Mesothelial cell of epicardium (in vitro differentiated cells): ENCODE measurements at regions not wholly inside any gene's neighbourhood (a gene's known extent, or its start where the extent isn't known, plus 50 kb on each side); places are given as distances from the start of the nearest gene placed in this dataset.

Experiments used
- DNase-seq, 2 experiments: peaks; one replicate each; pipeline ENCODE4 v3.0.0; 2021; ENCODE audit warnings: low spot score in 2 of 2; ENCODE audit not compliant: unreplicated experiment in 2 of 2
- H3K27ac Mint-ChIP-seq: 2 replicates; pipeline ENCODE4 v1.8.0; 2021; ENCODE audit warnings: mixed read lengths
- H3K27me3 Mint-ChIP-seq: 2 replicates; pipeline ENCODE4 v1.8.0; 2021; ENCODE audit warnings: low read depth, mixed read lengths
- H3K36me3 Mint-ChIP-seq: 2 replicates; pipeline ENCODE4 v1.8.0; 2021; ENCODE audit warnings: mixed read lengths
- H3K4me1 Mint-ChIP-seq: 2 replicates; pipeline ENCODE4 v1.8.0; 2021; ENCODE audit warnings: mixed read lengths
- H3K4me3 Mint-ChIP-seq: 2 replicates; pipeline ENCODE4 v1.8.0; 2021; ENCODE audit warnings: mild to moderate bottlenecking, moderate library complexity, mixed read lengths
- H3K9me3 Mint-ChIP-seq: 2 replicates; pipeline ENCODE4 v1.8.0; 2021; ENCODE audit warnings: mixed read lengths
- CTCF ChIP-seq: fragments of 200-600 bp; sonication (generic); IDR thresholded peaks from one replicate; pipeline ENCODE4 v1.5.0; 2021; ENCODE audit warnings: antibody characterized with exemption; ENCODE audit not compliant: unreplicated experiment

DNA sequence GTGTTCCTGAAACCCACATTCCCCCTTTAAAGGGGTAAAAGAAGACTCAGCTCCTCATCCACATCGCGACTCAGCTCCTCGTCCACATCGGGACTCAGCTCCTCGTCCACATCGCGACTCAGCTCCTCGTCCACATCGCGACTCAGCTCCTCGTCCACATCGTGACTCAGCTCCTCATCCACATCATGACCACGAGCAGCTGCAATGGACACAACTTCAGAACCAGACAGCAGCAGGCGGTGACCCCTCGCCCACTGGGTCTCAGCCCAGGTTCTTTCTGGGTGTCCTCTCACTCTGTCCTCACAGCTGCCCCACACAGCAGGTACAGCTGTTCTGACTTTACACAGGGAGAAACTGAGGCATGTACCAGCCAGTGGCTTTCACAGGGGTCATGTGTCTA is 163.5 kb upstream of the SALL3 start:
- no peak for TF ChIP-seq CTCF
- DNase-seq, result peak in 1 of 2 experiments; percentile 22
- no peaks in the 10 kb centered on the region for H3K9me3 Mint-ChIP-seq

GRCh38 chr18:78816916-78817315 is 162.7 kb upstream of the SALL3 start:
- Mint-ChIP-seq H3K27me3 (peaks cover 81% of the 10 kb centered on the region), H3K27ac (no peak overlapping the region), H3K9me3 (no peaks in the 10 kb centered on the region), H3K4me3 (no peak overlapping the region), H3K36me3 (no peaks in the 10 kb centered on the region), H3K4me1 (no peaks in the 10 kb centered on the region)
- TF ChIP-seq CTCF, result no peak
- peak in 1 of 2 experiments; percentile 33 for DNase-seq

More for the DNA sequence above, 163.5 kb upstream of the SALL3 start:
- Mint-ChIP-seq H3K4me3 (no peak overlapping the region), H3K4me1 (no peaks in the 10 kb centered on the region), H3K27me3 (peaks cover 81% of the 10 kb centered on the region), H3K27ac (no peak overlapping the region), H3K36me3 (no peaks in the 10 kb centered on the region)

- no peaks in the 10 kb centered on the region for H3K9me3 Mint-ChIP-seq
- no peaks in the 10 kb centered on the region for H3K36me3 Mint-ChIP-seq
- no peaks in the 10 kb centered on the region for H3K4me1 Mint-ChIP-seq
- H3K27ac Mint-ChIP-seq, result no peak overlapping the region
- no peak for DNase-seq
- peaks cover 75% of the 10 kb centered on the region for H3K27me3 Mint-ChIP-seq
- no peak for TF ChIP-seq CTCF
- no peak overlapping the region for H3K4me3 Mint-ChIP-seq
Observed at GRCh38 chr18:78818495-78818894, 161.1 kb upstream of the SALL3 start.

- H3K36me3 Mint-ChIP-seq, result no peaks in the 10 kb centered on the region
- no peaks in the 10 kb centered on the region for H3K4me1 Mint-ChIP-seq
- H3K27ac Mint-ChIP-seq, result no peak overlapping the region
- no peak for TF ChIP-seq CTCF
- H3K4me3 Mint-ChIP-seq, result no peak overlapping the region
- H3K9me3 Mint-ChIP-seq, result no peaks in the 10 kb centered on the region
- peaks cover 73% of the 10 kb centered on the region for H3K27me3 Mint-ChIP-seq
- peak in 1 of 2 experiments; percentile 21 for DNase-seq
Observed at GRCh38 chr18:78818961-78819360, 160.7 kb upstream of the SALL3 start.

DNA sequence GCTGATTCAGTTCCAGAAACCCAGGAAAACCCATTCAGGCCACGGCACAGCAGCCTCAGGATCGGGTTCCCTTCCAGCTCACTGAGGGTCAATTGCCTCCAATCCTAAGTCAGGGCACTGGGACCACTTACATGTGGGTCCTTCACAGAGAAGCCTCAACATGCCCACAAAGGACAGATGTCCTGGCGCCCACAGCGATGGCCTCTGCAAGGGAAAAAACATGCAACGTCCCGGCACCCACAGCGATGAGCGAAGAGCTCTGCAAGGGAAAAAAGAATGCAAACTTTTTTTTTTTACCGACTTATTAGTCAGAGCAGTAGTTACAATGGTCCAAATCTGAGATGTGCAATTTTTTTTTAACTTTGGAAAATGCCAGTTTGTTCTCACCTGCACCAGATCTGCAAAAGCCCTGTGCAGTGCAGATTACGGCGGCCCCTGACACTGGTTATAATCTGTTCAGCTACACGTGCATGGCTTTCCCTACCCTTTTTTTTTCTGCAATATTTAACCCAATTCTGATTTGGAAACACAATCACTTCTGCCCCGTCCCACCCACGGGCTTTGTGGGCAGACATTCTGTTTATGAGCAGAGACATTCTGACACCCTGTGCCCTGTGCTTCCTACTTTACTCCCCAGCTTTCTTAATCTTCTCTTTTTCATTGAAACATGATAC is 159.3 kb upstream of the SALL3 start:
- Mint-ChIP-seq H3K4me1 (no peaks in the 10 kb centered on the region), H3K36me3 (no peaks in the 10 kb centered on the region), H3K27ac (no peak overlapping the region), H3K27me3 (peaks cover 67% of the 10 kb centered on the region), H3K9me3 (no peaks in the 10 kb centered on the region), H3K4me3 (no peak overlapping the region)
- DNase-seq, result peak in 1 of 2 experiments; percentile 22
- TF ChIP-seq CTCF, result no peak
